Caco-2 (cell line): ENCODE measurements at regions not wholly inside any gene's neighbourhood (a gene's known extent, or its start where the extent isn't known, plus 50 kb on each side); places are given as distances from the start of the nearest gene placed in this dataset.

ENCODE experiments used
- BruUV-seq: library from RNA; stranded (reverse); fragments of 400-500 nt; replicated peaks from 2 replicates; lab custom pipeline; 2021; lab: Mats Ljungman, UMichigan
- CTCF ChIA-PET: fragments of 300-600 bp; sonication (Branson Sonifier 250); formaldehyde crosslinking; loops from one replicate; lab custom pipeline; 2022; ENCODE audit warnings: antibody characterized with exemption; lab: Charles Lee
- POLR2A ChIA-PET: fragments of 300-600 bp; sonication (Branson Sonifier 250); formaldehyde crosslinking; loops from one replicate; lab custom pipeline; 2022; ENCODE audit warnings: antibody characterized with exemption; lab: Charles Lee
- DNase-seq, 2 experiments: peaks; one replicate each; pipeline versions ENCODE4 v3.0.0 to v3.0.0-alpha.2; 2020 to 2022
- H3K27me3 ChIP-seq: replicated peaks from 2 replicates; pipeline ENCODE4 v1.6.0; 2011; ENCODE audit warnings: low read length; ENCODE audit not compliant: control insufficient read depth, insufficient read depth
- H3K36me3 ChIP-seq: 2 replicates; pipeline ENCODE4 v1.5.1; 2011; ENCODE audit warnings: low read length; ENCODE audit not compliant: control insufficient read depth, insufficient read depth
- H3K4me1 ChIP-seq: fragments of 250-450 bp; sonication (Bioruptor Pico); 2 replicates; pipeline ENCODE4 v1.5.1; 2020; ENCODE audit warnings: mild to moderate bottlenecking
- H3K4me3 ChIP-seq: 2 replicates; pipeline ENCODE4 v1.5.1; 2011; ENCODE audit warnings: low read depth, mild to moderate bottlenecking, control low read depth, low read length
- H3K9me3 ChIP-seq: fragments of 250-450 bp; sonication (Bioruptor Pico); 2 replicates; pipeline ENCODE4 v1.5.1; 2020; ENCODE audit warnings: mild to moderate bottlenecking, moderate library complexity
- H3K27ac Mint-ChIP-seq: one replicate; pipeline ENCODE4 v1.8.0; 2022; ENCODE audit warnings: mixed read lengths; ENCODE audit not compliant: unreplicated experiment
- H3K27me3 Mint-ChIP-seq: one replicate; pipeline ENCODE4 v1.8.0; 2022; ENCODE audit warnings: mixed read lengths; ENCODE audit not compliant: insufficient read depth, unreplicated experiment
- H3K36me3 Mint-ChIP-seq: one replicate; pipeline ENCODE4 v1.8.0; 2022; ENCODE audit warnings: mild to moderate bottlenecking, mixed read lengths; ENCODE audit not compliant: insufficient read depth, unreplicated experiment
- H3K4me1 Mint-ChIP-seq: one replicate; pipeline ENCODE4 v1.8.0; 2022; ENCODE audit warnings: low read depth, mixed read lengths; ENCODE audit not compliant: unreplicated experiment
- H3K4me3 Mint-ChIP-seq: one replicate; pipeline ENCODE4 v1.8.0; 2022; ENCODE audit warnings: mild to moderate bottlenecking, moderate library complexity, mixed read lengths; ENCODE audit not compliant: unreplicated experiment
- H3K9me3 Mint-ChIP-seq: one replicate; pipeline ENCODE4 v1.8.0; 2022; ENCODE audit warnings: mixed read lengths; ENCODE audit not compliant: unreplicated experiment
- CTCF ChIP-seq, 2 experiments: fragments of 200-600 bp in 1 of 2; IDR thresholded peaks; 1 replicate in 1 of 2; 2 replicates in 1 of 2; pipeline versions ENCODE4 v1.5.1 to v1.8.0; 2011 to 2022; ENCODE audit warnings: antibody characterized with exemption in 1 of 2, control low read depth in 1 of 2, inconsistent platforms in 1 of 2, low read depth in 1 of 2, low read length in 1 of 2, mild to moderate bottlenecking in 1 of 2, moderate library complexity in 1 of 2; ENCODE audit not compliant: insufficient read depth in 1 of 2, severe bottlenecking in 1 of 2, unreplicated experiment in 1 of 2
- intact Hi-C: fragments of 100-400 bp; cut with micrococcal nuclease; formaldehyde crosslinking; loops from one replicate; pipeline ENCODE4 v1.10.0; 2022; ENCODE audit not compliant: unreplicated experiment

GRCh38 chr6:148110925-148111324 lies 231.7 kb upstream of the SASH1 start:
- no peak for TF ChIP-seq CTCF (IDR thresholded peaks at IDR 0.05; ENCODE audit: insufficient read depth in 1 of 2, low read depth in 1 of 2, low read length in 1 of 2, severe bottlenecking in 1 of 2, unreplicated experiment in 1 of 2)
- ChIA-PET CTCF (no interaction called here), POLR2A (no interaction called here)
- Histone ChIP-seq H3K4me1 (peaks cover 20% of the 10 kb centered on the region), H3K9me3 (no peaks in the 10 kb centered on the region), H3K27me3 (no peaks in the 10 kb centered on the region), H3K4me3 (no peak overlapping the region), H3K36me3 (no peaks in the 10 kb centered on the region)
- no peak overlapping the region for H3K4me3 Mint-ChIP-seq
- H3K4me1 Mint-ChIP-seq: peaks cover 13% of the 10 kb centered on the region
- H3K9me3 Mint-ChIP-seq: peaks cover 24% of the 10 kb centered on the region
- intact Hi-C loops: no loop called here
- no peak for DNase-seq
- BruUV-seq: no TSS peak
- peaks cover 6% of the 10 kb centered on the region for H3K36me3 Mint-ChIP-seq
- no peaks in the 10 kb centered on the region for H3K27me3 Mint-ChIP-seq
- H3K27ac Mint-ChIP-seq: no peak overlapping the region

GRCh38 chr6:148112851-148113319 lies 229.8 kb upstream of the SASH1 start:
- Histone ChIP-seq H3K4me1 (peaks cover 7% of the 10 kb centered on the region; the same call in 1 of the 2 replicates), H3K27me3 (no peaks in the 10 kb centered on the region), H3K36me3 (no peaks in the 10 kb centered on the region), H3K4me3 (no peak overlapping the region), H3K9me3 (no peaks in the 10 kb centered on the region)
- peaks cover 6% of the 10 kb centered on the region for H3K36me3 Mint-ChIP-seq
- H3K27ac Mint-ChIP-seq: no peak overlapping the region
- DNase-seq: no peak
- H3K4me1 Mint-ChIP-seq: peaks cover 1% of the 10 kb centered on the region
- H3K4me3 Mint-ChIP-seq: no peak overlapping the region
- peaks cover 17% of the 10 kb centered on the region for H3K9me3 Mint-ChIP-seq
- no TSS peak for BruUV-seq
- H3K27me3 Mint-ChIP-seq: no peaks in the 10 kb centered on the region
- ChIA-PET CTCF (no interaction called here), POLR2A (no interaction called here)
- no peak for TF ChIP-seq CTCF (IDR thresholded peaks at IDR 0.05; ENCODE audit: insufficient read depth in 1 of 2, low read depth in 1 of 2, low read length in 1 of 2, severe bottlenecking in 1 of 2, unreplicated experiment in 1 of 2)
- intact Hi-C loops: no loop called here

- Histone ChIP-seq H3K4me1 (no peaks in the 10 kb centered on the region), H3K36me3 (no peaks in the 10 kb centered on the region), H3K27me3 (no peaks in the 10 kb centered on the region), H3K4me3 (no peak overlapping the region), H3K9me3 (no peaks in the 10 kb centered on the region)
- BruUV-seq: no TSS peak
- Mint-ChIP-seq H3K4me1 (no peaks in the 10 kb centered on the region), H3K27me3 (no peaks in the 10 kb centered on the region), H3K9me3 (no peaks in the 10 kb centered on the region), H3K27ac (no peak overlapping the region), H3K36me3 (no peaks in the 10 kb centered on the region), H3K4me3 (no peak overlapping the region)
- no peak for DNase-seq
- ChIA-PET POLR2A (no interaction called here), CTCF (no interaction called here)
- intact Hi-C loops: no loop called here
- no peak for TF ChIP-seq CTCF (IDR thresholded peaks at IDR 0.05; ENCODE audit: insufficient read depth in 1 of 2, low read depth in 1 of 2, low read length in 1 of 2, severe bottlenecking in 1 of 2, unreplicated experiment in 1 of 2)
Observed at GRCh38 chr6:148116001-148116400, 226.6 kb upstream of the SASH1 start.
